Inflammatory macrophage treated with lipopolysaccharide for 4 hours (primary cell): ENCODE measurements at regions not wholly inside any gene's neighbourhood (a gene's known extent, or its start where the extent isn't known, plus 50 kb on each side); places are given as distances from the start of the nearest gene placed in this dataset.
"Not testable (repeated sequence)": the region's sequence is repeated elsewhere in the genome, so short reads cannot be mapped to it uniquely, and the experiment has no call there.

ENCODE experiments used
- DNase-seq: peaks from one replicate; pipeline ENCODE4 v3.0.0-alpha.2; 2020

GRCh38 chr14:83269583-83269982 lies 1735.9 kb upstream of the SEL1L start:
- no peak for DNase-seq

GRCh38 chr14:83271663-83272062 lies 1738.0 kb upstream of the SEL1L start:
- DNase-seq = no peak

GRCh38 chr14:83280719-83281118 lies 1747.1 kb upstream of the SEL1L start:
- no peak for DNase-seq

GRCh38 chr14:83282706-83283105 lies 1749.1 kb upstream of the SEL1L start:
- DNase-seq = no peak

GRCh38 chr14:83287300-83287699 lies 1753.6 kb upstream of the SEL1L start:
- no peak for DNase-seq

GRCh38 chr14:83289390-83289789 lies 1755.7 kb upstream of the SEL1L start:
- no peak for DNase-seq

- no peak for DNase-seq
Observed at GRCh38 chr14:83289896-83290295, 1756.2 kb upstream of the SEL1L start.

- DNase-seq = no peak
Observed at GRCh38 chr14:83290447-83290846, 1756.8 kb upstream of the SEL1L start.

GRCh38 chr14:83291714-83292113 lies 1758.1 kb upstream of the SEL1L start:
- DNase-seq = peak; percentile 23

GRCh38 chr14:83294941-83295340 lies 1761.3 kb upstream of the SEL1L start:
- DNase-seq = no peak

GRCh38 chr14:83297361-83297760 lies 1763.7 kb upstream of the SEL1L start:
- DNase-seq = no peak

GRCh38 chr14:83298016-83298415 lies 1764.4 kb upstream of the SEL1L start:
- DNase-seq = not testable (repeated sequence)

GRCh38 chr14:83300476-83301064 lies 1766.9 kb upstream of the SEL1L start:
- DNase-seq = peak; percentile 17

GRCh38 chr14:83301791-83302190 lies 1768.1 kb upstream of the SEL1L start:
- no peak for DNase-seq

GRCh38 chr14:83309211-83309610 lies 1775.6 kb upstream of the SEL1L start:
- no peak for DNase-seq

- no peak for DNase-seq
Observed at GRCh38 chr14:83309833-83310232, 1776.2 kb upstream of the SEL1L start.

- no peak for DNase-seq
Observed at GRCh38 chr14:83312511-83312910, 1778.9 kb upstream of the SEL1L start.

- no peak for DNase-seq
Observed at GRCh38 chr14:83314764-83315163, 1781.1 kb upstream of the SEL1L start.

- no peak for DNase-seq
Observed at GRCh38 chr14:83316356-83316755, 1782.7 kb upstream of the SEL1L start.

GRCh38 chr14:83320837-83321236 lies 1787.2 kb upstream of the SEL1L start:
- DNase-seq = no peak

GRCh38 chr14:83331513-83331912 lies 1797.9 kb upstream of the SEL1L start:
- DNase-seq = no peak

GRCh38 chr14:83342590-83342989 lies 1808.9 kb upstream of the SEL1L start:
- DNase-seq = no peak

GRCh38 chr14:83347874-83348273 lies 1814.2 kb upstream of the SEL1L start:
- DNase-seq = no peak

- DNase-seq = no peak
Observed at GRCh38 chr14:83355609-83356008, 1822.0 kb upstream of the SEL1L start.

- no peak for DNase-seq
Observed at GRCh38 chr14:83356080-83356479, 1822.4 kb upstream of the SEL1L start.

GRCh38 chr14:83372271-83372670 lies 1838.6 kb upstream of the SEL1L start:
- no peak for DNase-seq
